T47D (cell line): ENCODE measurements at regions not wholly inside any gene's neighbourhood (a gene's known extent, or its start where the extent isn't known, plus 50 kb on each side); places are given as distances from the start of the nearest gene placed in this dataset.

Source experiments
- DNase-seq, 2 experiments: peaks; one replicate each; pipeline versions ENCODE4 v3.0.0 to v3.0.0-alpha.2; 2011 to 2012; ENCODE audit warnings: low read depth in 1 of 2, low spot score in 1 of 2
- JUND ChIP-seq: IDR thresholded peaks from 2 replicates; pipeline ENCODE4 v1.6.1; 2012; ENCODE audit warnings: low read depth
- in situ Hi-C: cut with HindIII; loops from 2 replicates; pipeline ENCODE4 v1.10.0; 2016; ENCODE audit warnings: low sequenced_read_pairs, low pct_unique_long_range_greater_than_20kb

- in situ Hi-C loops, result no loop called here
- TF ChIP-seq JUND, result no peak
- no peak for DNase-seq
Observed at GRCh38 chrX:39667191-39667590, 430.6 kb downstream of the BCOR start.

- no peak for TF ChIP-seq JUND
- no peak for DNase-seq
- in situ Hi-C loops, result no loop called here
Observed at GRCh38 chrX:39667736-39668482, 429.8 kb downstream of the BCOR start.

- in situ Hi-C loops, result no loop called here
- no peak for DNase-seq
- no peak for TF ChIP-seq JUND
Observed at GRCh38 chrX:39669668-39670067, 428.1 kb downstream of the BCOR start.

GRCh38 chrX:39670281-39670680, 427.5 kb downstream of the BCOR start:
- no peak for DNase-seq
- in situ Hi-C loops, result no loop called here
- no peak for TF ChIP-seq JUND

GRCh38 chrX:39672405-39672804, 425.4 kb downstream of the BCOR start:
- no peak for DNase-seq
- in situ Hi-C loops, result no loop called here
- no peak for TF ChIP-seq JUND

GRCh38 chrX:39674490-39675161, 423.1 kb downstream of the BCOR start:
- in situ Hi-C loops, result no loop called here
- DNase-seq, result peak in 1 of 2 experiments; percentile 71
- no peak for TF ChIP-seq JUND

GRCh38 chrX:39675162-39675553, 422.6 kb downstream of the BCOR start:
- in situ Hi-C loops, result no loop called here
- no peak for DNase-seq
- no peak for TF ChIP-seq JUND

GRCh38 chrX:39675619-39676018, 422.1 kb downstream of the BCOR start:
- DNase-seq, result no peak
- in situ Hi-C loops, result no loop called here
- TF ChIP-seq JUND, result no peak

- no peak for DNase-seq
- in situ Hi-C loops, result no loop called here
- no peak for TF ChIP-seq JUND
Observed at GRCh38 chrX:39676434-39676833, 421.3 kb downstream of the BCOR start.

- DNase-seq, result no peak
- no peak for TF ChIP-seq JUND
- in situ Hi-C loops, result no loop called here
Observed at GRCh38 chrX:39677585-39677977, 420.2 kb downstream of the BCOR start.

- TF ChIP-seq JUND, result no peak
- DNase-seq, result no peak
- in situ Hi-C loops, result no loop called here
Observed at GRCh38 chrX:39677978-39678791, 419.6 kb downstream of the BCOR start.

- in situ Hi-C loops, result no loop called here
- no peak for DNase-seq
- no peak for TF ChIP-seq JUND
Observed at GRCh38 chrX:39678914-39679313, 418.8 kb downstream of the BCOR start.
